GM12891 (cell line): ENCODE measurements at regions not wholly inside any gene's neighbourhood (a gene's known extent, or its start where the extent isn't known, plus 50 kb on each side); places are given as distances from the start of the nearest gene placed in this dataset.

Source experiments
- POU2F2 ChIP-seq: IDR thresholded peaks from 2 replicates; pipeline ENCODE4 v1.6.1; 2011; ENCODE audit warnings: low read depth, mild to moderate bottlenecking, control low read depth, low read length, moderate library complexity
- TAF1 ChIP-seq: IDR thresholded peaks from 2 replicates; pipeline ENCODE4 v1.6.1; 2011; ENCODE audit warnings: low read depth, low read length, control low read depth

- no peak for TF ChIP-seq TAF1
- TF ChIP-seq POU2F2, result no peak
Observed at GRCh38 chr6:90678049-90678779, 91.3 kb upstream of the MAP3K7 start.
